Glutamatergic neuron (in vitro differentiated cells): ENCODE measurements at regions not wholly inside any gene's neighbourhood (a gene's known extent, or its start where the extent isn't known, plus 50 kb on each side); places are given as distances from the start of the nearest gene placed in this dataset.

ENCODE experiments used
- DNase-seq: peaks from one replicate; pipeline ENCODE4 v3.0.0; 2022
- H3K27ac Mint-ChIP-seq: one replicate; pipeline ENCODE4 v1.8.0; 2020; ENCODE audit warnings: mild to moderate bottlenecking, mixed read lengths, inconsistent platforms; ENCODE audit not compliant: unreplicated experiment
- H3K27me3 Mint-ChIP-seq: one replicate; pipeline ENCODE4 v1.8.0; 2020; ENCODE audit warnings: mild to moderate bottlenecking, moderate library complexity, mixed read lengths, inconsistent platforms; ENCODE audit not compliant: unreplicated experiment
- H3K36me3 Mint-ChIP-seq: one replicate; pipeline ENCODE4 v1.8.0; 2020; ENCODE audit warnings: mild to moderate bottlenecking, mixed read lengths, inconsistent platforms; ENCODE audit not compliant: unreplicated experiment
- H3K4me1 Mint-ChIP-seq: one replicate; pipeline ENCODE4 v1.8.0; 2020; ENCODE audit warnings: mild to moderate bottlenecking, low read depth, mixed read lengths, inconsistent platforms; ENCODE audit not compliant: unreplicated experiment
- H3K4me3 Mint-ChIP-seq: one replicate; pipeline ENCODE4 v1.8.0; 2020; ENCODE audit warnings: mild to moderate bottlenecking, mixed read lengths, inconsistent platforms; ENCODE audit not compliant: unreplicated experiment
- H3K9me3 Mint-ChIP-seq: one replicate; pipeline ENCODE4 v1.8.0; 2020; ENCODE audit warnings: mild to moderate bottlenecking, moderate library complexity, mixed read lengths, inconsistent platforms; ENCODE audit not compliant: unreplicated experiment
- TF ChIP-seq, protein P1 (sequence below): fragments of 200-600 bp; sonication (generic); IDR thresholded peaks from one replicate; pipeline ENCODE4 v1.5.0; 2021; ENCODE audit not compliant: partially characterized antibody, unreplicated experiment

DNA sequence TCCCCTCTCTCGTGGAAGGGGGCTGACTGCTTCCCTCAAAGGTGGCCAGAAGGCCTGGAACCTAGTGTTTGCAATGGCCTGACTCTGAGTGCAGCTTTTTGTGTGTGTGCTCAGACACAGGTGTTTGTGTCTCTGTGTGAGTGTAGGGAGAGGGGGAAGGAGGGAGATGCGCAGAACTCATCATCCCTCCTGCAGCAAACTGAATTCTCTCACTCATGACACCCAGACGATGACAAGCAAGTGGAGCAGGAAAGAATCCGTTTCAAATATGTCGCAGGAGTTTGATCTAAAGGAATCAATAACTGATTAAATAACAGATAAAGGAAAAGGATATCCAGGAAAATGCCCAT lies 101.4 kb downstream of the TNFAIP3 start:
- Mint-ChIP-seq H3K27me3 (peaks cover 2% of the 10 kb centered on the region), H3K4me3 (no peak overlapping the region), H3K4me1 (no peaks in the 10 kb centered on the region), H3K27ac (no peak overlapping the region), H3K9me3 (no peaks in the 10 kb centered on the region), H3K36me3 (no peaks in the 10 kb centered on the region)
- no peak for DNase-seq
- TF ChIP-seq, protein P1, sequence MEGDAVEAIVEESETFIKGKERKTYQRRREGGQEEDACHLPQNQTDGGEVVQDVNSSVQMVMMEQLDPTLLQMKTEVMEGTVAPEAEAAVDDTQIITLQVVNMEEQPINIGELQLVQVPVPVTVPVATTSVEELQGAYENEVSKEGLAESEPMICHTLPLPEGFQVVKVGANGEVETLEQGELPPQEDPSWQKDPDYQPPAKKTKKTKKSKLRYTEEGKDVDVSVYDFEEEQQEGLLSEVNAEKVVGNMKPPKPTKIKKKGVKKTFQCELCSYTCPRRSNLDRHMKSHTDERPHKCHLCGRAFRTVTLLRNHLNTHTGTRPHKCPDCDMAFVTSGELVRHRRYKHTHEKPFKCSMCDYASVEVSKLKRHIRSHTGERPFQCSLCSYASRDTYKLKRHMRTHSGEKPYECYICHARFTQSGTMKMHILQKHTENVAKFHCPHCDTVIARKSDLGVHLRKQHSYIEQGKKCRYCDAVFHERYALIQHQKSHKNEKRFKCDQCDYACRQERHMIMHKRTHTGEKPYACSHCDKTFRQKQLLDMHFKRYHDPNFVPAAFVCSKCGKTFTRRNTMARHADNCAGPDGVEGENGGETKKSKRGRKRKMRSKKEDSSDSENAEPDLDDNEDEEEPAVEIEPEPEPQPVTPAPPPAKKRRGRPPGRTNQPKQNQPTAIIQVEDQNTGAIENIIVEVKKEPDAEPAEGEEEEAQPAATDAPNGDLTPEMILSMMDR: no peak

DNA sequence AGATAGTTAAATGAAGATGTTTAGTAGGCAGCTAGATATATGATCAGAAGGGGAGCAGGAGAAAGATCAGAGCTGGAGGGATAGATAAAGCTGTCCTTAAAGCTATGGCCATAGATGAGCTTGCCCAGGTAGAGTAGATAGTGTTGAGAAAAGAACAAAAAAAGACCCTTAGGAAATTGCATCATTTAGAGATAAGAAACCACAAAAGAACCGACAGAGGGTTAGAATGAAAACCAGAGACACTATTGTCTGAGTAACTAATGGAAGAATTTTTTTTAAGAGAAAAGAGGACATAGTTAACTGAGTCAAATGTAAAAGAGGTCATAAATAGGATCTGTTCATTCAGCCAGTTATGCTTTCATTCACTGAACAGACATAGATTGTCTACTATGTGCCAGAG lies 101.8 kb downstream of the TNFAIP3 start:
- TF ChIP-seq, protein P1: no peak
- H3K27me3 Mint-ChIP-seq: peaks cover 2% of the 10 kb centered on the region
- no peak overlapping the region for H3K4me3 Mint-ChIP-seq
- no peaks in the 10 kb centered on the region for H3K4me1 Mint-ChIP-seq
- no peak overlapping the region for H3K27ac Mint-ChIP-seq
- H3K9me3 Mint-ChIP-seq: no peaks in the 10 kb centered on the region
- no peak for DNase-seq
- H3K36me3 Mint-ChIP-seq: no peaks in the 10 kb centered on the region

DNA sequence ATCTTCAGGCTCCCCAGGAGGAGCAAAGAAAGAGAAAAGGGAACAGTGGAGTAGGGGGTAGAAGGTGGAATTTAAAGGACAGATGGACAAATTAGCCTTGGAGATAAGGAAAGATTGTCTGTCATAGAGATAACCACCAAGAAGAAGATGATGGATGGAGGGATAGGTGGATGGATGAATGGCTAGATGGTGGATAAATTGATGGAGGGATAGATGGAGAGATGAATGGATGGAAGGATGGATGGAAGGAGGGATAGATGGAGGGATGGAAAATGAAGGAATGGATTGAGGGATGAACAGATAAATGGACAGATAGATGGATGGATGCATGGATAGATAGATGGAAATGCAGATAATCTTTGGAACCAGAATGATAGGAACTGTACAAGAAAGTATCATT lies 102.8 kb downstream of the TNFAIP3 start:
- H3K4me1 Mint-ChIP-seq: no peaks in the 10 kb centered on the region
- H3K4me3 Mint-ChIP-seq: no peak overlapping the region
- no peaks in the 10 kb centered on the region for H3K9me3 Mint-ChIP-seq
- H3K27ac Mint-ChIP-seq: no peak overlapping the region
- TF ChIP-seq, protein P1: no peak
- peaks cover 2% of the 10 kb centered on the region for H3K27me3 Mint-ChIP-seq
- no peak for DNase-seq
- H3K36me3 Mint-ChIP-seq: no peaks in the 10 kb centered on the region

DNA sequence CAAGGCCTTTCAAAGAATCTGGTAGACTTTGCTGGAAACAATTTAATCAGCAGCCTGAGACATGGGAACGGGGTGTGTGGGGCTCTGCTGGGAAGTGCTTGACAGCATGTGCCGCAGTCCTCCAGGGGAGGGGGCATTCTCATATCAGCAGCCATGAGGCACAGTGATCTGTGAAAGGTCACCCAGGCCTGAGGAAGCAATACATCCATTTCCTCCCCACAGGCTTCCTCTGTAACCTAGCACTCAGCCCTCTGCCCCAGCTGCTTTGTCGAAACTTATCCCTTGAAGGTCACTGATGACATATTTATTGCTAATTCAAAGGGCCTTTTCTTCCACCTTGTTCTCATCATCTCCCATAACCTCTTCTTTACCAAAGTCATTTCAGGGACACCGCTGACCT lies 103.3 kb downstream of the TNFAIP3 start:
- no peak for DNase-seq
- peaks cover 2% of the 10 kb centered on the region for H3K27me3 Mint-ChIP-seq
- no peaks in the 10 kb centered on the region for H3K9me3 Mint-ChIP-seq
- no peak overlapping the region for H3K4me3 Mint-ChIP-seq
- H3K36me3 Mint-ChIP-seq: no peaks in the 10 kb centered on the region
- no peak overlapping the region for H3K27ac Mint-ChIP-seq
- H3K4me1 Mint-ChIP-seq: no peaks in the 10 kb centered on the region
- TF ChIP-seq, protein P1: no peak

DNA sequence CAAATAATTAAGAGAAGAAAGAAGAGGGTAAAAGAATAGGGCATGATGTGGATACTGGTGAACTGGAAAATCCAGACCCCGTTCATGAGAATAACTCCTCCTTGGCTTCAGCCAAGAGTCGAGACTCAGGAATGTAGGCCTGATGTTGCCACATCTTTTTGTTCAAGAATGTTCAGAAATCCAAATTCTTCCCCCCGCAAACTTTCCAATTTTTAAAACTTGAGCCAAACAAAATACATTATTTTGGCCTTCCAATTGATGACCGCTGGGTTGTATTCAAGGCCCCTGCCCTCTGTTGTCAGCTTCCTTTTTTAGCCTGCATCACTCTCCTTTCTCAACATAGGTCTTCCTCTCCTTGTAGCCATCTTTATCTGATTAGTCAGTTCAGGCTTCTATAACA lies 106.1 kb downstream of the TNFAIP3 start:
- TF ChIP-seq, protein P1: no peak
- no peak for DNase-seq
- no peaks in the 10 kb centered on the region for H3K9me3 Mint-ChIP-seq
- peaks cover 7% of the 10 kb centered on the region for H3K4me1 Mint-ChIP-seq
- no peak overlapping the region for H3K4me3 Mint-ChIP-seq
- no peak overlapping the region for H3K27ac Mint-ChIP-seq
- H3K36me3 Mint-ChIP-seq: no peaks in the 10 kb centered on the region
- H3K27me3 Mint-ChIP-seq: peaks cover 2% of the 10 kb centered on the region
